ENCODE measurements at regions not wholly inside any gene's neighbourhood (a gene's known extent, or its start where the extent isn't known, plus 50 kb on each side); places are given as distances from the start of the nearest gene placed in this dataset.

DNA sequence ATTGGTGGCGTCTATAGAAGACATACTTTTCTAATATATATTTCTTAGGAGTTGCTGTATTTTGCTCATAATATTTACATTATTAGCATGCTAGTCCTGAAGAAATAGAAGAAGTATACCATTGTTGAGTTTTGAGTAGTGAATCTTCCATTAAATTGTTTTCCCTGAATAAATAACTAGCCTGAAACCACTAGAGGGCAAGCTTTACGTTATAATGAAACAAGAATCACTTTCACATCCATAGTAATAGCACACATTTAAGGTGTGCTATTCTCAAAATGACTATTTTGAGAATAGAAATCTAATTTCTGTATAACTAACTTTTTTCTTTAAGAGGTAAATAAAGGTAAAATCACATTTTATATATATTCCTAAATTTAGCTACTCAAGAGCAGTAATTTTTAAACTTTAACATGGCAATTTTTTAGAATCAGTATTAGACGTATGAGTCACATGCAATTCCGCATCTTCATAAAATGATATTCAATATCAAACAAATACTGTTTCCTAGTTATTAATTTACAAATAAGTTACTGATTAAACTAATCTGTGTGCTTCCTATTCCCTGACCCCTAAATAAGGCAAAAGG, 213.2 kb upstream of the MANEA start:
- no peak for DNase-seq

DNA sequence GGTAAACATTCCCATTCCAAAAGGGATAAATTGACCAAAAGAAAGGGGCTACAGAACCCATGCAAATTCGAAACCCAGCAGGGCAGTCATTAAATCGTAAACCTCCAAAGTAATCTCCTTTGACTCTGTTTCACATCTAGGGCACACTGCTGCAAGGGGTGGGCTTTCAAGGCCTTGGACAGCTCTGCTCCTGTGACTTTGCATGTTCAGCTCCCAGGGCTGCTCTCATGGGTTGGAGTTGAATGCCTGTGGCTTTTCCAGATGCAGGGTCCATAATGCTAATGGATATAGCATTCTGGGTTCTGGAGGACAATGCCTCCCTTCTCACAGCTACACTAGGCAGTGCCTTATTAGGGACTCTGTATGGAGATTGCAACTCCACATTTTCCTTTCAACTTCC, 211.9 kb upstream of the MANEA start:
- no peak for DNase-seq

DNA sequence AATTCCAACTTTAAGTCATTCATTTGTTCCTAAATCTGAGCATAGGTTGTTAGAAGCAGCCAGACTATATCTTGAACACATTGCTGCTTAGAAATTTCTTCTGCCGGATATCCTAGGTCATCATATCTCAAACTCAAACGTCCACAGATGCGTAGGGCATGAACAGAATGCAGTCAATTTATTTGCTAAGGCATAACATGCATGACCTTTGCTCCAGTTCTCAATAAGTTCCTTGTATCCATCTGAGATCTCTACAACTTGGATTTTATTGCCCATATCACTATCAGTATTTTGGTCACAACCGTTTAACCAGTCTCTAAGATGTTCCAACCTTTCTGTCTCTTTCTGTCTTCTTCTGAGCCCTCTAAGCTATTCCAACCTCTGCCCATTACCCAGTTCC, 210.9 kb upstream of the MANEA start:
- DNase-seq: no peak

DNA sequence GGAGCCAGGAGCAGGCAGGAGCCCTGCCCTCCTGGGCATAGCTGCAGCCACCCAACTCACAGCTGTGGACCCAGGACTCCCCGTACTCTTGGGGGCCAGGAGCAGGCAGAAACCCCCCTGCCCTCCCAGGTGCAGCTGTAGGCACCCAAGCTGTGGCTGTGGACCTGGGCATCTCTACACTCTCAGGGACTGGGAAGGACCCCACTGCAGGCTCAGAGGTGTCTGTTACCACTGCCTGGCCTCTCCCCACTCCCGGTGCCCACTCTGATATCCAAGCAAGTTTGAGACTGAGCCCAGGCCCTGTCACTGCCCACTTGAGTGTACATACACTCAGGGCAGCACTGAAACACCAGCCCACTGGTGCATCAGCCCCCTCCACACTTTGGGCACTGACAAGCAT, 193.5 kb upstream of the MANEA start:
- DNase-seq: no peak

DNA sequence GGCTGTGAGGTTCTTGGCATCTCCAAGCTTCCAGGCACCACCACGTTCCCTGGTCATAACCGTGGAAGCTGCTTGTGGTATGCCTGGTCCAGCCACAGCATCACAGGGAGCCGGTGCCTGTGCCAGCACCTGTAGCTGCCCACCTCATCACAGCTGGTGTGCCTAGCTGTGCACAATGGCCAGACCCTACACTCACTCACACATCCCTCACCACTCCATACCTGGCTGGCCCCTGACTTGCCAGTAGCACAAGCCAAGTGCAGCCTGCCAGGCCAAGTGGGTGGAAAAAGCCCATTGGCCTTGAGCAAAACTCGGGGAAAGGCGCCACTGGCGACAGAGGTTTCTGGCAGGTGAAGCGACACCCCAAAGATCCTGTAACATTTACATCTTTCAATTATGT, 192.3 kb upstream of the MANEA start:
- DNase-seq: no peak

DNA sequence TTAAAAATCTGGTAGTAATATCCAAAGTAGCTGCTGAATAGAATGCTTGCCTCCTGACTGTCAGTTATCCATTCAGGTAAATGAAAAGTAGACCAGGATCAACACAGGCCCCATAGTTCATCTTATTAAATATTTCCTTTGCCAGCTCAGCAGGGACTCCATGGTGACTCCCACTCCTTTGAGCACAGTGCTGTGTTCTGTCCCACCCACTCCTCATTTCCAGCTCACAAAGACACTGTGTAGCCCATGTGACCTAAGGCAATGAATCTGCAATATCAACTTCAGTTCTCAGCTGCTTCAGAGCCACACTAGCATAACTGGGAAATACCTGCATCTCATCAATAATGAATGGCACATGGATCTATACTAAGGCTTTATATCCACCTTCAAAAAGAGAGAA, 189.5 kb upstream of the MANEA start:
- DNase-seq: no peak

DNA sequence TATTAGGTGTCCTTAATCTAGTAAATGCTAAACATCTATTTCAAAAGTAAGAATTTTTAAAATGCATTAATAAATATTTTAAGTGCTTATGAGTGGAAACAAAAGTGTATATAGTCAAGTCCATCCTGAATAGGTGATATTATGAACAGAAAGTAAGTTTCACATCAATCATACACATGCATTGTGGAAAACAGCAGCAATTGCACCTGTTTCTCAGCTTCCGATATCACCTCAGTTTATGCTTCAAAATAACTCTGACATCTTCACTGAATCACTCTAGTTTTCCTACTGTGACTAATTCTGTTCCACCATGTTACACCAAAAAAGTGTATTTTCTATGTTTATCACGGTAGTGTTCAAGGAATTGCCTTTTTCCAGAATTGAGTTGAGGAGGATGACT, 172.6 kb upstream of the MANEA start:
- DNase-seq: no peak

DNA sequence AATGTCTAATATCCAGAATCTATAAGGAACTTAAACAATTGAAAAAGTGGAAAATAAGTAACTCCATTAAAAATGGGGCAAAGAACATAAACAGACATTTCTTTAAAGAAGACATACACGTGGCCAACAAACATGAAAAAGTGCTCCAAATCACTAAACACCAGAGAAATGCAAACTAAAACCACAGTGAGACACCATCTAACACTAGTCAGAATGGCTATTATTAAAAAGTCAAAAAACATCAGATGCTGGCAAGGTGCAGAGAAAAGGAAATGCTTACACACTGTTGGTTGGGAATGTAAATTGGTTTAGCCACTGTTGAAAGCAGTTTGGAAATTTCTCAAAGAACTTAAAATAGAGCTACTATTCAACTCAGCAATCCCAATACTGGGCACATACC, 169.2 kb upstream of the MANEA start:
- DNase-seq: no peak

DNA sequence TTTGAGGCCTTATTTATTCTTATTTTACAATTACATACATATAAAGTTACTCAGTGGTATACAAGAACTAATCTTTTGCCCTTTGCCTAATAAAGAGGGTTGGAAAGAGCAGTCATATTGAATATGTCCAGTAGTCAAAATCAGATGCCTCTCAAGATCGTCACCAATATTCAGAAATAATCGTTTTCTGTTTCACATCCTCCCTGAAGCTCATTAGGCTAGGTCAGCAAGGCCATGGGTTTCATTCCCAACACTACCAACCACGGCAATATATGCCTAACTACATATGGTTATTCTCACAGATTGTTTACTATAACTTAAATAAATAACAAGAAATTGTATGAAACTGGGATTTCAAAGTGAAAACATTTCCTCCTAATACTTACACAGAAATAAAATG, 167.2 kb upstream of the MANEA start:
- DNase-seq: no peak

DNA sequence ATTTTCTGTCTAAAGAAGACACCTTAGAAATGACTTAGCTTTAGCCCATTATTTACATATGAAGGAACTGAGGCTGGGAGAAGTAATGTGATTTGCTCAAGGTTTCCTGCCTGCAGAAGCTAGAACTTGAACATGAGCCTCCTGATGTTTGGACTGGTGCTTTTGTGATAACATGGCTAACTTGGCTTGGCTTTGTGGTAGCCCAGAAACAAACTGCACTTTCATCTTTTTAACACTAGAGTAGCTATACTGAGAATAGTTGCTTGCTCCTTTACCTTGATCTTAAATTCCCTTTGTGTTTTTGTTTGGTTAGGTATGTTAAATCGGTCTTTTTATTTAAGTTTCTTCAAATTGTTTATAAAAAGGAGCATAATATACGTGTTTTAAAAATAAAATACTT, 163.5 kb upstream of the MANEA start:
- DNase-seq: no peak

DNA sequence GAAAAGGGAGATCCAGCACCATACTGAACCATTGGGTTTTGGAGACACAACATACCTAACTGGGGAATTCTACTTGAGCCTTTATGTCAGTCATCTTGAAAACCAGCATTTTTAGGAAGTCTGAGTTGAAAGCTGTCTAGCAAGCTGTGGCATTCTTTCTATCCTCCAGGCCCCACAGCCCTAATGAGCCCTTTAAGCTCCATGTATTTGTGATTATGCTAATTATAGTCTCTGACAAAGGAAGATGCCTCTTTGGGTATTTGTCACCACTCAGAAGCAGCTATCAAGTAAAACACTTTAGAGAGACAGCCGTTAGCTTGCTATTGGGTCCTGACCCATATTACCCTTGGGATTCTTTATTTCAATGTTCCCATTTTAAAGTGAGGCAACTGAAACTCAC, 159.5 kb upstream of the MANEA start:
- DNase-seq: no peak

DNA sequence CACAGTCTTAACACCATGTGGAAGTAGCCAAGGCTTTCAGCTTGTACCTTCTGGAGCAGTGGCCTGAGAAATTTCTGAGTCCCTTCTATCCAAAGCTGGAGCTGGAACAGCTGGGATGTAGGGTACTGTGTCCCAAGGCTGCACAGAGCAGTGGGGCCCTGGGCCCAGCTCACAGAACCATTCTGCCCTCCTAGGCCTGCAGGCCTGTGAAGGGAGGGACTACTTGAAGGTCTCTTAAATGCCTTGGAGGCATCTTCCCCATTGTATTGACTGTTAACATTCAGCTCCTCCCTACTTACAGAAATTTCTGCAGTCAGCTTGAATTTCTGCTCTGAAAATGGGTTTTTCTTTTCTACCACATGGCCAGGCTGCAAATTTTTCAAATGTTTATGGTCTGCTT, 156.5 kb upstream of the MANEA start:
- no peak for DNase-seq

DNA sequence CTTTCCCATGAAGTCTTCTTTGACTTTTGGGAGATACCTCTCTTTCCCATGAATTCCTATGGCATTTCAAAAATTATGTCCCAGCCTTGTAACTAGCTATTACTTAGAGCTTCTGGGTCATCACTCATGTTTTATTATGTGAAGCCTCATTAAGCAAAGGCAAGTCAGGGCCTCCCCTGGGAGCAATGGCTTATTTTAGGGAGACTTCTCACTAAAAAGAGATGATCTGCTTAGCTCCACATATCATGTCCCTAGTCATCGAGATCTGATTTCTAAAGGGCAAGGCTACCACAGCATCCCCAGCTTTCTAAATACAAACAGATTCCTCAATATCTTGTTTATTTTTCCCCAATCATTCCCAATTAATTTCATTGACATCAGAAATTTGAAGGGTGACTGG, 154.0 kb upstream of the MANEA start:
- DNase-seq: no peak

DNA sequence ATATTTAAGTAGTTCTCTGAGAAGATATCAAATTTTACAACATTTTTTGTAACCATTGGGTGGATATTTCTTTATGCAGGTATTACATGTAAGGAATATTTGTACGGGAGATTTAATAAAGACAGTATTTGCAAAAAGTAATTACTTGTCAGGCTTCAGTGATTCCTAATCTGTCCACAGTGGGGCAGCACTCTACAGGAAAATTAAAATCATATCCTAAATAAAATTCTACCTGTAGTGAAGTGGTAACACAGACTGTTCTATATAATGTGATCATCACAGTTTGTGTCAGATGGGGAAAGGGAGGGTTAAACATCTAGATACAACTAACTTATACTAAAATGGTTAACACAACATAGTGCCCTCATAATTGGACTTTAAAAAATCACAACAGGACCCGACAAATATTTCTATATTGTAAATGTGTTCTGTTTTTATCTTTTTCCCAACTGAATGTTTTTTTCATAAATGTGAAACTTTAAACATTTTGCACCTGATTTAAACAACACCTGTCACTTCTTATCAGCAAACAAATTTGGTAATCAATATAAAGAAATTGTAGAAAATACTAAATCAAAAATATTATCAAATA, 145.6 kb upstream of the MANEA start:
- no peak for DNase-seq

DNA sequence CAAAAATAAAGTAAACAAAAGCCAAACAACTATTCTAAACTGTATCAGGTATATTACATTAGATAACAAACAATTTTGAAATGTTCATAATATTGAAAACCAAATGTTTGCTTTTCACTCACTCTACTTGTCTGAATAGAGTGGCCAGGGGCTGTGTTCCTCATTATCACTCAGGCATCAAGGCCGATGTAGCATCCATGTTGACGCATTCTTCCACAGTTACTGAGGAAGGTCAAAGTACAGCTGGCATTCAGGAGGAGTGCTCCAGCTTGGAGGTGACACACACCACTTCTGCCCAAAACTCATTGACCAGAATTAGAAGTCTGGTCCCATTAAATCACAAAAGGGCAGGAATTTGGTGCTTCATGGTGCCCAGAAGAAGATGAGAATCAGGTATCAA, 137.6 kb upstream of the MANEA start:
- DNase-seq: no peak

DNA sequence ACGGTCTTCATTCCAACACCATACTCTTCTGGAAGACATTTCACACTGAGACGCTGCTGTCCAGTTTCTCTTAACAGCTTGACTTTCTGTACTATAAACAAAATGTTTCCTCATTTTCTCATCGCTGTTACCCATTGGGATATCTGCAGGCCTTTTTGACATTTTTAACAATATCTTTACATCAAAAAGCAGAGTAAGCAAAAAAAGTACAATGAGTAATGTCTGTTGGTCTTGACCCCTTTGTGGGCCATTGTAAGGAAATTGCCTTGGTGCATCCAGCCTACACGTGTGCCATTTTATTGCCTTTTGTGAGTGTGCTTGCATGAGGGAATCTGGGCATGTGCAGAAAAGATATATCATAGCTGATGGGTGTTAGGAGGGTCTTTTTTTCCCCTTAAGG, 129.1 kb upstream of the MANEA start:
- DNase-seq: no peak

DNA sequence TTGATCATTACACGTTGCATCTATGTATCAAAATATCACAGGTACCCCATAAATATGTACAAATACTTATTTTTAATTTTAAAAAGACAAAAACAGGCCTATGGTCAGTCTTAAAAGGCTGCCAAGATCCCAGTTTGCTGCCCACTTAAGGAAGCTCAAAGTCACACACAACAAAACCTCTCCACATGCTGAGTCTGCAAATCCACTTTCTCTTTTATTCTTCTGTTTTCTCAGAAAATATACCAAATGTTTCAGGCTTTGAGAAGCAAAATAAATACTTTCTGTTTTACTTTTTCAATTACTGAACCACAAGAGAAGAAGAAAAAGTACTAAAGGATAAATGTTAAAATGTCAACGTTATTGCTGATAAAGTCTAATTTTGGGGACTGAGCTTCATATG, 107.8 kb upstream of the MANEA start:
- no peak for DNase-seq

DNA sequence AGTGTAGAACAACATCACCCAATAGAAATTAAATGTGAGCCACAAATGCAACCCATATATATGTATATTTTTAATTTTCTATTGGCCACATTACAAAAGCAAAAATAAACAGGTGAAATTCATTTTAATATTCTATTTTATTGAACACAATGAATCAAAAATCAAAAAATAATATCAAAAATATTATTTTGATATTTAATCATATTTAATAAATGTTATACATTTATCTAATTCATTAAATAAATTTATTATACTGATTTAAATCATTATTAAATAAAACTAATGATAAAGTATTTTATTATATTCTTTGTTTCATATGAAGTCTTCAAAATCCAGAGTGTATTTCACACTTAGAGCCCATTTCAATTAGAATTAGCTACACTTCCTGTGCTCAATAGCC, 98.4 kb upstream of the MANEA start:
- DNase-seq: no peak

DNA sequence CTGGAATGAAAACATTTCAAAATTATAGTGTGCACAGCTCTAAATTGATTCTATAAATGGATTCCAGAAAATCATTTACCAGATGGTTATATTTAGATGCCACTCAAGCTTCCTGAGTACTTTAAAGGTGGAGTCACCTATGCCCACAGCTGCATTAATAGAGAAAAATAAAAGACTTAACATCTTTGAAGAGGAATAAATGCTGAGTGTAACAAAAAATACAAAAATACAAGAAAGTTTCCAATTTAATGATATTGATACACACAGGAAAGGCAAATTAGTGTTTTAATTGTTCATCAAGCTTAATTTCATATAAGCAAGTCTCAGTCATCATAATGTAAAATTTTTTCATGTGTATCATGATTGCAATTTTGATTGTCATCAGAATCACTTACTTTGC, 89.5 kb upstream of the MANEA start:
- no peak for DNase-seq

DNA sequence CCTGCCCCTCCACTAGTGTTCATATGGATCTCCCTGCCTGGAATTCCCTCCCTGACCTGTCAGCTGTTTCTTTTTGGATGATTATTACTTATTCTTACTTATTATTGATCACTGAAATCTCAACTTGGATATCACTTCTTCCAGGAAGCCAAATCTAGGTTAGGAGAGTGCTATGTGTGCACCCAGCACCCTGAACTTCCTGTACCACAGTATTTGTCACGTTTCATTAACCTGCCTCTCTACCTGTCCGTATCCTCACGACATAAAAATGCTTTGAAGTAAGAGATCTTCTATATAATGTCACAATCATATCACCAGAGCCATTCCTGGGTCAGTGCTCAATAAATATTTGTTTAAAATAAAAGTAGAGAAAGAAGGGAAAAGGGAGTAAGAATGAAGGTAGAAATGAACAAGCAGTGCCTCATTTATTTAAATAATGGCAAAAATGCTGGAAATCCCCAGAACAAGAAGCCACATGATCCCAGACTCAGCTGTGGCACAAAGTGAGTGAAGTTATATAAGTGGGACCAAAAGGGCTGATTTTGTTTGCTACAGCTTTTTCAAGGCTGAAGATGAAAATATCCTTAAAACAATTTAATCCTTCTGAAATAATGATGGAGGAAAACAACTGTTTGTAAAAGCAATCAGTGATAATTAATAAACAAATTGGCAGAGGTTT, 88.0 kb upstream of the MANEA start:
- no peak for DNase-seq

DNA sequence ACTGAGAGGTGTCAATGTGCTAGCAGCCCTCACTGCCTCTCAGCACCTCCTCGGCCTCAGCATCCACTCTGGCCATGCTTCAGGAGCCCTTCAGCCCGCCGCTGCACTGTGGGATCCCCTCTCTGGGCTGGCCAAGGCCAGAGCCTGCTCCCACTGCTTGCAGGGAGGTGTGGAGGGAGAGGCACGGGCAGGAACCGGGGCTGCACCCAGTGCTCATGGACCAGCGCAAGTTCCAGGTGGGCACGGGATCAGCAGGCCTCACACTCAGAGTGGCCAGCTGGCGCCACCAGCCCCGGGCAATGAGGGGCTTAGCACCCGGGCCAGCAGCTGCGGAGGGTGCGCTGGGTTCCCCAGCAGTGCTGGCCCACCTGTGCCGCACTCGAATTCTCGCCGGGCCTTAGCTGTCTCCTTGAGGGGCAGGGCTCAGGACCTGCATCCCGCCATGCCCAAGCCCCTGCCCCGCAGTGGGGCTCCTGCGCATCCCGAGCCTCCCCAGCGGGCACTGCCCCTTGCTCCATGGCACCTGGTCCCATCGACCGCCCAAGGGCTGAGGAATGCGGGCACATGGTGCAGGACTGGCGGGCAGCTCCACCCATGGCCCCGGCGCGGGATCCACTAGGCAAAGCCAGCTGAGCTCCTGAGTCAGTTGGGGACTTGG, 80.4 kb upstream of the MANEA start:
- no peak for DNase-seq

DNA sequence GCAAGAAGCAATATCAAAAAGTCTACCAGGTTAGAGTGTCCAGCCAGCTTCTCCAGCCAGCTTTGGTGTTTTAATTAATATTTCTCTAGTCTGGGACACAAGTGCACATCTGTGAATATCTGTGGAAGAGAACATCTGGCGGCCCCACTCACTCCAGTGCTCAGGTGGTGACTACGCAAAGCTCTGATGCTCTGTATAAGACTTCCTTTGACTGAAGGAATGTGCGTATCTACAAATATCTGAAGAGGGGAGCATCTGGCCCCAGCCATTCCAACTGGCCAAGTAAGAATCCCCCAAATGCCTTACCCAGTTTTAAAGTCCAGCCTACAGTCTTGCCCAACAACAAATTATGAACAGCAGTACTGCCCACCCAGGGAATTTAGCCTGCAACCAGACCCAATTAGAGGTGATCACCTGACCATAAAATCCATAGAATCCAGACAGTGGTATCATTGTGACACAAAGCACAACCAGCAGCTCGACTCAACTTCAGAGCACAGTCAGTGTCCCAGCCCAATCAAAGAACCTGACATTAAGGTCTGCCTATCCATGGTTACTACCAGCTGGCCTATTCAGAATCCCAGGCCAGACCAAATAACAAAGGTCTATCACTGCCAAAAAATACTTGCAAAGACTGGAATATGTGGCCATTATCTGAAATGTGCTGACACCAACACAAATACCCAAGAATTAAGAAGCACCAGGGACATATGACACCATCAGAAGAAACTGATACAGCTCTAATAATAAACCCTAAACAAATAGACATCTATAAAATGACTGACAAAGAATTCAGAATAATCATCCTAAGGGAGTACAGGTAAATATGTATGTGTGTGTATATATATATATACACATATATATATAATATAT, 76.1 kb upstream of the MANEA start:
- DNase-seq: no peak

DNA sequence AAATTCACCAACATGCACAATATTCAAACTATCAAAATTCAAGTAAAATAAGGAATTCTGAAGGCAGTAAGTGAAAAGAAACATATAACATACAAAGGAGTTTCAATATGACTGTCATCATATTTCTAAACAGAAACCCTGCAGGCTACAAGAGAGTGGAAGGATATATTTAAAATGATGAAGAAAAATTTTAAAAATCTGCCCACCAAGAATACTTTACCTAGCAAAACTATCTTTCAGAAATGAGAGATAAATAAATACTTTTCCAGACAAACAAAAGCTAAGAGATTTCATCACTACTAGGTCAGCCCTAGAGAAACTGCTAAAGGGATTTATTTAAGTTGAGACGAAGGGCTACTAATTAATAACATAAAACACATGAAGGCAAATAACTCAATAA, 73.8 kb upstream of the MANEA start:
- no peak for DNase-seq

DNA sequence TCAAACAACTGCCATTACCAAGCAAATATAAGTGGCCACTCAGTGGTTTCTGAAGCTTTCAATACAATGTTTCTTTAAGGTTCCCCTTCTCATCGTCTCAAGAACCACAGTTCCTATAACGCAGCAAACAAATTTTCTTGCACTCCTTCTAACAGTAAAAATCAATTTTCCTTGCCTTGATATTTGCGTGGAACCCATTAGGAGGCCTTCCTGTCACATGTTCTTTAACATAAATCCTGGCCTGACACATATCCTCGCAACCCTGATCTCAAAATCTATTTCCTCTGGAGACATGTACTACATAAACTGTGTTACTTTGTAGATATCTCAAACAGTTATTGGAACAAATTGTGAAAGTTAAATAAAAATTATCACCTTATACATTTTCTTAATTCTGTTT, 65.9 kb upstream of the MANEA start:
- no peak for DNase-seq

Data from NCI-H524 treated with DMSO at 0.1 percent for 48 hours (cell line).